C4-2B (cell line): ENCODE measurements at regions not wholly inside any gene's neighbourhood (a gene's known extent, or its start where the extent isn't known, plus 50 kb on each side); places are given as distances from the start of the nearest gene placed in this dataset.

Experiments
- ZFX ChIP-seq: fragments of 450-650 bp; IDR thresholded peaks from 2 replicates; pipeline ENCODE4 v1.6.1; 2017
- TF ChIP-seq, protein P1 (sequence below): fragments of 450-650 bp; conservative IDR thresholded peaks from 2 replicates; pipeline ENCODE4 v1.5.1; 2017; ENCODE audit warnings: mild to moderate bottlenecking

DNA sequence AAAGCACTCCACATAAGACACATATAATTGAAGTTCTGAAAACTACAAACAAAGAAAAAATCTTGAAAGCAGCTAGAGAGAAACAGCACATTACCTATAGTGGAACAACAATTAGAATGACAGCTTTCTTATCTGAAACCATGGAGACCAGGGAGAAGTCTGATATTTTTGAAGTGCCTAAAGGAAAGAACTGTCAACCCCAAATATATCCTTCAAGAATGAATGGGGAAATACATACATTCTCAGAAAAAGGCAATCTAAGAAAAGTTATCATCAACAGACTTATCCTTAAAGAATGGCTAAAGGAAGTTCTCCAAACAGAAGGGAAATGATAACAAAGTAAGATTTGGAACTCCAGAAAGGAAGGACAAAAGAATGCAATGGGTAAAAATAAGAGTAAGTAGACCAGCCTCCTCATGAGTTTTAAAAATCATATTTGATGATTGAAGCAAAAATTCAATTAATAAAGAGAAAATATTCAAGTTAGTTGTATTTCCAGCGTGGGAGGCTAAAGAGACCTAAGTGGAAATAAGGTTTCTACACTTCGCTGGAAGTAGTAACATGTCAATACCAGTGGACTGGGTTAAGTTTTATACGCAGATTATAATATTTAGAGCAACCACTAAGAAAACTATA, 170.8 kb upstream of the SAMSN1 start:
- TF ChIP-seq, protein P1, sequence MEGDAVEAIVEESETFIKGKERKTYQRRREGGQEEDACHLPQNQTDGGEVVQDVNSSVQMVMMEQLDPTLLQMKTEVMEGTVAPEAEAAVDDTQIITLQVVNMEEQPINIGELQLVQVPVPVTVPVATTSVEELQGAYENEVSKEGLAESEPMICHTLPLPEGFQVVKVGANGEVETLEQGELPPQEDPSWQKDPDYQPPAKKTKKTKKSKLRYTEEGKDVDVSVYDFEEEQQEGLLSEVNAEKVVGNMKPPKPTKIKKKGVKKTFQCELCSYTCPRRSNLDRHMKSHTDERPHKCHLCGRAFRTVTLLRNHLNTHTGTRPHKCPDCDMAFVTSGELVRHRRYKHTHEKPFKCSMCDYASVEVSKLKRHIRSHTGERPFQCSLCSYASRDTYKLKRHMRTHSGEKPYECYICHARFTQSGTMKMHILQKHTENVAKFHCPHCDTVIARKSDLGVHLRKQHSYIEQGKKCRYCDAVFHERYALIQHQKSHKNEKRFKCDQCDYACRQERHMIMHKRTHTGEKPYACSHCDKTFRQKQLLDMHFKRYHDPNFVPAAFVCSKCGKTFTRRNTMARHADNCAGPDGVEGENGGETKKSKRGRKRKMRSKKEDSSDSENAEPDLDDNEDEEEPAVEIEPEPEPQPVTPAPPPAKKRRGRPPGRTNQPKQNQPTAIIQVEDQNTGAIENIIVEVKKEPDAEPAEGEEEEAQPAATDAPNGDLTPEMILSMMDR = no peak
- TF ChIP-seq ZFX = no peak
